NCI-H1930 (cell line): ENCODE measurements at regions not wholly inside any gene's neighbourhood (a gene's known extent, or its start where the extent isn't known, plus 50 kb on each side); places are given as distances from the start of the nearest gene placed in this dataset.

Source experiments
- DNase-seq, 2 experiments: peaks; one replicate each; lab custom pipeline; 2025; lab: John Stamatoyannopoulos, UW

- no peak for DNase-seq
These were observed 2151.6 kb downstream of the MRPL39 start for GRCh38 chr21:23455676-23456075.

DNA sequence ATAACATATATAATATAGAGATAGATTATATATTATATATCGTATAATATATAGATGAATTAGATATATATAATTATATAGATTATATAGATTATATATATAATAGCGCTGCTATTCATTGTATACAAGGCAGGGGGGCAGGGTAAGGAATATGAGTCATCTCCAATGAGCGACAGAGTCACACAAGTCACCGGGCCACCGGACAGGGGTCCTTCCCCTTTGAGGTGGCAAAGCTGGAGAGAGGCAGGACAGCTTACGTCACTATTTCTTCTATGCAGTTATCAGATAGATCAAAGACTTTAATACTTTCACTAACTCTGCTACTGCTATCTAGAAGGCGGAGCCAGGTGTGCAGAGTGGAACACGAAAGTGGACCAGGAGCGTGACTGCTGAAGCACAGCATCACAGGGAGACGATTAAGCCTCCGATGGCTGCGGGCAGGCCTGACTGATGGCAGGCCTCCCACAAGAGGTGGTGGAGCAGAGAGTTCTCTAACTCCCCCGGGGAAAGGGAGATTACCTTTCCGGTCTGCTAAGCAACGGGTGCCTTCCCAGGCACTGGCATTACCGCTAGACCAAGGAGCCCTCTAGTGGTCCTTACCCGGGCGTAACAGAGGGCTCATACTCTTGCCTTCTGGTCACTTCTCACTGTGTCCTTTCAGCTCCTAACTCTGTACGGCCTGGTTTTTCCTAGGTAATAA is 2154.7 kb downstream of the MRPL39 start:
- no peak for DNase-seq

DNA sequence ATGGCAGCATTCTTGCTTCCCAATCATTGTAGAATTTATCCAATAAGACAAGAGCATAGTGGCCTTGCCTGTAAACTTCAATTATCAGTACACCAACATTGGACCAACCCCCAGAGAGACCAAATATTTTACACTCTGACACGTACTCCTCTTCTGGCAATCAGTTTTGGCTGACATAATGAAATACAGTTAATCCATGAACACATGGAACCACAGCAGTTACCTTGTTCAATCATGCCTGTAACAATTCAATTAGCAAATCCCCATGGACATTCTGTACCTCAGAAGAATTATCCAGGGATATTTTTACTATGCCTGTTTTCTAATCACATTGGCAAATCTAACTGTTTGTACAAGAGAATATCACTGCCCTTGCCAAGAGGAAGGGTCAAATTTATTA is 2162.0 kb downstream of the MRPL39 start:
- DNase-seq = no peak

- DNase-seq = no peak
These were observed 2169.2 kb downstream of the MRPL39 start for GRCh38 chr21:23438081-23438480.

DNA sequence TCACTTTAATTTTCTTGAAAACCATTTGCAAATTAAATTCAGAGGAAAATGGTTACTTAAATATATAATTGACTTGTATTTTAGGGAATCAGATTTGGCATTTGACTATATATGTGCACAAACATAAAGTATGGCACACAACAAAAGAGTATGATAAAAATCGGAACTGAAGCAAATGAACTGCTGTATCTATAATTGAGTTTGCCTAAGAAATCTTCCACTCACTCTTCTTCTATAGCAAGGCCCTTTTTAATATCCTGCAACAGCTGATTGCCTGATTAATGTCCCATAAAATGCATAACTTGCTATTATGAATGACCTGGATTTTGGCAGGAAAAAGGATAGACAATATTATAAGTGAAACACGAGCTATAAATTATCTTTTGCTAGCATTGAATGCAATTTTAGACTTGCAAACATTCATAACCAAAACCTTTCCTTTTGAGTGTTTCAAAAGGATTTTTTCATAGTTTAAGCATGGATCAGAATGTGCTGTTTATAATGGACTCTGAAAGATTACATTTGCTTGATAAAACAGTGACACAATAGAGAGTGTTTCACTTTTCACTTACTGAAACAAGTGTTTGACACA is 2204.3 kb downstream of the MRPL39 start:
- DNase-seq = no peak

DNA sequence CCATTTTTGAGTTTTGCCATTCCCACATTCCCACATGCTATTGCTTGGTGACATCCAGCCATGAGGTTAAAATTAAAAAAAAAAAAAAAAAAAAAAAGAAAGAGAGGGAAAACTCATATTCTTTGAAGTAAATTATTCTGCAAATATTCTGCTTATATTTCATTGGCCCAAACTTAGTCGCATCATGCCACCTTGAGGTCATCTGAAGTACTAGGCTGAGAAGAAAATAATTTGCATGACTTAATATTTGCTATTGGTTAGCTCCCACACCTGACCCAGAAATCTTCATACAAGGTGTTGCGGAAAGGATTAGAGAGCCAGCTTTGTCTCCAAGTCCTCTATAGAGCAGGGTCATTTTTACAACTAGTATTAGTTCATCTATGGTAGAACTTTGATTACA is 2206.0 kb downstream of the MRPL39 start:
- DNase-seq = no peak

DNA sequence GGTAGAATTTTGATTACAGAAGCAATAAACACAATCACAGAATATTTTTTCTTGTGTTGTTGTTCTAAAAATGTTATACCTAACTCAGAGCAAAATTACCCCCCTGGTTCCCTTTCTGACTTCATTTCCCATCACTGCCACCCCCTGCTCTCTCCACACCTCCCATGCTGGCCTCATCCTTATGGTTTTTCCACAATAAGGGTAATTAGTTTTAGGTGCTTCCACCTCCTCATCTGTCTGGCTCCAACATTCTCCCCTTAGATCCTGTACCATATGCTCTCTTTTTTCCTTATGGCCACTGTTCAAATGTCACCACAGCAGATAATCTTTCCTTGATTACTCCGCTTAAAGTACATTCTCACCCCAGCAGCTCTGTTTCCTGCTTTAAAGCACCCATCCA is 2208.6 kb downstream of the MRPL39 start:
- no peak for DNase-seq

DNA sequence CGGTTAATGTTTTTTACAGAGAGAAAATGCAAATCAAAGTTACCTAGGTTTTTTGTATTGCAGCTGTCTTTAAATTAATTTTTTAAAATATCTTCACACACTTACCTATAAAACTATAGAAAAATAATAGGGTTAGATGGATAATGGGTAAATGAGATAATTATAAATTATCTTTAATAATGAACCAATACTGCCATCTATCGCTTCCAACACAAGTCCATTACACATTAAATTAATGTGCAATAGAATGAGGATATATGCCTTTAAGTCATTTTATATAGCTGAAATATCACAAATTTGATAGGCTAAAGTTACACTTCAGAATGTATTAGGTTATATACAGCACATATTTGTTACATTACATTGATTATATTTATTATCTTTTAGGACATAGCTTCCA is 2212.8 kb downstream of the MRPL39 start:
- DNase-seq = no peak

GRCh38 chr21:23384679-23385078 is 2222.6 kb downstream of the MRPL39 start:
- DNase-seq = no peak

GRCh38 chr21:23374155-23374554 is 2233.1 kb downstream of the MRPL39 start:
- no peak for DNase-seq

- DNase-seq = no peak
These were observed 2250.4 kb downstream of the MRPL39 start for GRCh38 chr21:23356905-23357304.

DNA sequence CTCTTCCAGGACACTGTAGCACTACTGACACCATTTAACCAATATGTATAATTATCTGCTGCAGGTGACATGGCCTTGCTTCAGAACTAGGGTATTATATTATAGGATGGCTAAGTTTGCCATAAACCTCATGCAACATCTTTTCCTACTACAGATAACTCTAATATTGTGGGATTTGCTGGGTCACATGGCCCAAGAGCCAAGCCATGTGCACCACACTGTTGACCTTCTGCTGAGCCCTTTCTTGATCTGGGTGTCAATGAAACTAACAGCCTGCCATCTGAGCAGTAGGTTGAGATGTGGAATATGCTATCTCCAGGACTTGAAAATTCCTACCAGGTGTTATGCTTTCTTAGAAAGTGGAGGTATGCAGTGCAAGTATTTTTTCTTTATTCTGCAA is 2291.1 kb downstream of the MRPL39 start:
- no peak for DNase-seq

DNA sequence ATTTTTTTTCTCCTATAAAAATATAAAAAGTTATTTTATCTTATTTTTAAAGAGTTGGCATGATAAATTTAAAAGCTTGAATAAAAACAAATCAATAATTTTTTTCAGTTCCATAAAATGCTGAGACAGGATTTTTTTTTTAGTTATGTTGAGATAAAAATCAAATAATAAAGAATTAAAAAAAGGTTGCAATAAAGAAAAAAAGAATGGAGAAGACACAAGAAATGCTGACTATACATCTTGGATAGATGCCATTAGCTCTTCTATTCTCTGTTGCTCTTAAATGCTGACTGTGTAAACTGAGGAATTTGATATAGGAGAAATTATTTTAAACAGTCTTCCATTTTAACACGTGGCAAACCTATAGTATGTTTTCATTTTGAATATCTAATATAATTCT is 2298.5 kb downstream of the MRPL39 start:
- no peak for DNase-seq

DNA sequence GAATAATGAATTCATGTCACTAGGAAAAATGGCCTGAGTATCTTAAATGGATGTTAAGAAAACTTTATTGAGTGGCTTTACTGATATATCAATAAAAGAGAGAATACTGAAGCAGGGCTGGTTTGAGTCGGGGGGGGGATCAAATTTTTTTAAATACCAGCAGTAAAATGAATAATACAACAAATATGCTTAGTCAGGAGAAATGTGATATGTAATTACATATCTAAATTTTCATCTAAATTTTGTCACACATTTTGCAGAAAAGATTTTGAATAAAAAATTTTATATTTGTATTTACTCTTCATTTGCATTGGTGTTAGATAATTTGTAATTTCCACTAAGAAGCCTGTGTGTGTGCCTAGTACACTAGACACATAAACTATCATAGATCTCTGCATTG is 2300.2 kb downstream of the MRPL39 start:
- DNase-seq = no peak

DNA sequence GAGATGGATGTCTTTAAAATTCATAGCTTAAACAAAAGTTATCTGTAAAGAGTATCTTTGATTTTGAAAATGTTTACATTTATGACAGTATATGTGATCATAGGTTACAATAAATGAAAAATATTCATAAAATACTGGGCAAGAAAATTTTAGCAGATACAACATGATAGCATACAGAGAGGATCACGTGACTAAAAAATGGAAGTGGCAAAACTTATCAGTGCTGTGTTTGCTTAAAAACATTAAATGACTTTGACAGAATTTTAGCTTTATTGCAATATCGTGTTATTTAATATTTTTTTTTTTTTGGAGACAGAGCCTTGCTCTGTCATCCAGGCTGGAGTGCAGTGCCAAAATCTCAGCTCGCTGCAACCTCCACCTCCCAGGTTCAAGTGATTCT is 2294.1 kb downstream of the NCAM2 start:
- DNase-seq = no peak

GRCh38 chr21:23281917-23282316 is 2283.7 kb downstream of the NCAM2 start:
- DNase-seq = no peak

DNA sequence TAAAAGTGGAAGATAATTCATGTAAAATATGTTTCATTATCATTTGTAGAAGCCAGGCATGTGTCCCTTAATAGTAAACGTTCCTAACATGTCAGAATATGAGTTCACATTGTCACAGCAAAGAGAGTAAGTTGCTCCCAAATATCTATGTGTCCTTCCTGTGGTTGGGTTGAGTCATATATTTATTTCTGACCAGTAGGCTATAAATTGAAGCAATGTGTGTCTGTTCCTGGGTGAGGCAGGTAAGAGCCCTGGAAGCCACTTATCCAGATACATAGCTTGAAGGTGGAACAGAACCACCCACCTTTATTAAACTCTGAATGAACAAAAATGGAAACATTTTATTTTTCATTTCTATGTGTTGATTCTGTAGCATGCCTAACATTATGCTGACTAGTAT is 2251.6 kb downstream of the NCAM2 start:
- no peak for DNase-seq

- DNase-seq = no peak
These were observed 2249.1 kb downstream of the NCAM2 start for GRCh38 chr21:23247334-23247733.

GRCh38 chr21:23245255-23245654 is 2247.0 kb downstream of the NCAM2 start:
- DNase-seq = no peak

DNA sequence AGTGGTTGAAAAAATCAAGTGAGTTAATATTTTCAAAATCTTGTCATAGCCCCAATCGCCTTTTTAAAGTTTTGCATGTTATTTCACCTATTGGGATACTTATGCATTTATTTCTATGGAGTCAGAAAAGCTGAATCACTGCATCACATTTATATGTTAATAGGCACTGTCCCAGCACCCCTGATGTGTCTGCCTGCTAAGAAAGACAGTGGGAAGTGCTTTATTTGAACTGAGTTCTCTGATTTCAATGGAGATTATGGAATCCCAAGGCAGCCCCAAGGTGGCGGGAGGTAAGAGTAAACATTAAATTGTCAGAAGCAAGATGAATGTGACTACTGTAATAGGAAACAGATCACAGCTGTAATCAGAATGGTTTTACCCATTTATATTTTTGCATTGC is 2225.7 kb downstream of the NCAM2 start:
- DNase-seq = no peak

DNA sequence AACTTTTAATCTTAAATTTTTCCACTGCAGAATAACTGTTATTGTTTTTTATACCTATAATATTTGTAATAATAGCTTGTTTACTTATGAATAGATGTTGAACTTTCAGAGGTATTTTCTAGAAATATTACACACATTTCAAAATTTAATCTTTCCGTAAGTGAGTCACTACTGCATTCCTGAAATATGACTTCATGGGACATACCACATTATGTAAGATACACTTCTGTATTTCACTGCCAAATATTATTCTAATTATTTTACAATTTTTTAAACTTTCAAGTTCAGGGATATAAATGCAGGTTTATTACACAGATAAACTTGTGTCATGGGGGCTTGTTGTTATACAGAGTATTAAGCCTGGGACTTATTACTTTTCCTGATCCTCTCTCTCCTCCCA is 2220.5 kb downstream of the NCAM2 start:
- DNase-seq = no peak

DNA sequence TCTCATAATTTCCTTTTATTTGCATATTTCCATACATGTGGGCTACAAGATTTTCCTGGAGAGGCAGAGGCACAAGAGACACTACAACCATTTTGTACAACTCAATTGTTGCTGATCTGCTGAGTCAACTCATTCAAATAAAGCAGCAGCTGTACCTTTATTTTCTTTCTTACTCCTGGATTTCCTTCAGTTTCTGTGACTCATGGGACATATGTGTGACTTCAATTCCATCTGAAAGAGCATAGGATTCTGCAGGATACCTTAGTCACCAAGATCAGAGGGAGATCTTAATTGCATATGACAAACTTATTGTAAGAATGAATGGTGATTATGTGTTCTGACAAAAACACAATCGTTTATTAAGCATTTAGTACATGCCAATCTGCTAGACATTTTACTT is 2219.4 kb downstream of the NCAM2 start:
- DNase-seq = no peak

DNA sequence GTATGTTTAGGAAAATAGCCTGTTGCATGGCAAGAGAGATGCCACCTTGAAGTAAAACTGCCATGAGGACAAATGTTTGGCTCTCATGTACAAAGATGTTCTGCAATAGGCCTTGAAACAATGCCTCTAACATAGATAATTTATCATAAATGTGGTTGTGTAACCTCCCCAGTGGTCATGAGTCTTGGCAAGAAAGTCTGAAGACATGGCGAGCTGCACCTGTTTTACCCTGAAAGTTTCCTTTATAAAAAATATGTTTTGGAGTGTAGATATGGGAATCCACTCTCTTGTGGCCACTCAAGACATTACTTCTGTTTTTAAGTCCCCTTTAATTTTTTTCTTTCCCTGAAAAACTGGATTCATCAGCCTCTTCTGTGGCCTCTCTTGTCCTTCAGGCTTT is 2217.1 kb downstream of the NCAM2 start:
- DNase-seq = no peak
